Trophoblast cell (in vitro differentiated cells and primary cell): ENCODE measurements at regions not wholly inside any gene's neighbourhood (a gene's known extent, or its start where the extent isn't known, plus 50 kb on each side); places are given as distances from the start of the nearest gene placed in this dataset.

ENCODE experiments used
- DNase-seq, 2 donors: peaks; one replicate each; pipeline ENCODE4 v3.0.0-alpha.2; 2016
- H2AFZ ChIP-seq: 2 replicates; pipeline ENCODE4 v1.6.1; 2013; ENCODE audit warnings: low read length, moderate library complexity, mild to moderate bottlenecking; ENCODE audit not compliant: insufficient read depth, poor library complexity
- H2AK5ac ChIP-seq: 2 replicates; pipeline ENCODE4 v1.6.1; 2013; ENCODE audit warnings: mild to moderate bottlenecking, low read length
- H2BK120ac ChIP-seq: 2 replicates; pipeline ENCODE4 v1.6.1; 2013; ENCODE audit warnings: low read length, mild to moderate bottlenecking, moderate library complexity; ENCODE audit not compliant: insufficient read depth, poor library complexity
- H2BK12ac ChIP-seq: 2 replicates; pipeline ENCODE4 v1.6.1; 2013; ENCODE audit warnings: mild to moderate bottlenecking, low read length, moderate library complexity
- H2BK5ac ChIP-seq: 2 replicates; pipeline ENCODE4 v1.6.1; 2013; ENCODE audit warnings: low read length, low read depth, moderate library complexity, mild to moderate bottlenecking; ENCODE audit not compliant: poor library complexity
- H3K14ac ChIP-seq: 2 replicates; pipeline ENCODE4 v1.6.1; 2013; ENCODE audit warnings: mild to moderate bottlenecking, low read length
- H3K18ac ChIP-seq: 2 replicates; pipeline ENCODE4 v1.6.1; 2013; ENCODE audit warnings: mild to moderate bottlenecking, low read length
- H3K23ac ChIP-seq: 2 replicates; pipeline ENCODE4 v1.6.1; 2013; ENCODE audit warnings: low read length
- H3K27ac ChIP-seq: 2 replicates; pipeline ENCODE4 v1.5.1; 2013; ENCODE audit warnings: low read depth, mild to moderate bottlenecking, inconsistent platforms, low read length, moderate library complexity
- H3K27me3 ChIP-seq: 2 replicates; pipeline ENCODE4 v1.6.1; 2013; ENCODE audit warnings: inconsistent platforms, mild to moderate bottlenecking, low read length, moderate library complexity; ENCODE audit not compliant: insufficient read depth
- H3K36me3 ChIP-seq, 2 experiments: 1 replicate in 1 of 2; 2 replicates in 1 of 2; pipeline ENCODE4 v1.6.1; 2013; ENCODE audit warnings: low read length in 2 of 2, mild to moderate bottlenecking in 2 of 2, moderate library complexity in 1 of 2; ENCODE audit not compliant: insufficient read depth in 2 of 2, control insufficient read depth in 1 of 2
- H3K4ac ChIP-seq: 2 replicates; pipeline ENCODE4 v1.6.1; 2013; ENCODE audit warnings: low read depth, mild to moderate bottlenecking, low read length, moderate library complexity
- H3K4me1 ChIP-seq, 2 experiments: 1 replicate in 1 of 2; 2 replicates in 1 of 2; pipeline ENCODE4 v1.6.1; 2013; ENCODE audit warnings: low read length in 2 of 2, mild to moderate bottlenecking in 2 of 2, moderate library complexity in 1 of 2; ENCODE audit not compliant: insufficient read depth in 2 of 2, control insufficient read depth in 1 of 2
- H3K4me2 ChIP-seq: 2 replicates; pipeline ENCODE4 v1.6.1; 2013; ENCODE audit warnings: inconsistent platforms, mild to moderate bottlenecking, low read length, moderate library complexity
- H3K4me3 ChIP-seq: 2 replicates; pipeline ENCODE4 v1.5.1; 2013; ENCODE audit warnings: mild to moderate bottlenecking, low read depth, low read length, inconsistent platforms
- H3K79me1 ChIP-seq: one replicate; pipeline ENCODE4 v1.6.1; 2013; ENCODE audit warnings: low read length
- H3K79me2 ChIP-seq: 2 replicates; pipeline ENCODE4 v1.6.1; 2013; ENCODE audit warnings: low read length, mild to moderate bottlenecking; ENCODE audit not compliant: control insufficient read depth, insufficient read depth, poor library complexity
- H3K9ac ChIP-seq: 2 replicates; pipeline ENCODE4 v1.6.1; 2013; ENCODE audit warnings: mild to moderate bottlenecking, low read length
- H3K9me3 ChIP-seq: 2 replicates; pipeline ENCODE4 v1.6.1; 2013; ENCODE audit warnings: low read depth, mild to moderate bottlenecking, control low read depth, inconsistent platforms, low read length; ENCODE audit not compliant: insufficient read depth
- H4K12ac ChIP-seq: 2 replicates; pipeline ENCODE4 v1.6.1; 2013; ENCODE audit warnings: low read depth, mild to moderate bottlenecking, low read length, moderate library complexity
- H4K8ac ChIP-seq: 2 replicates; pipeline ENCODE4 v1.6.1; 2013; ENCODE audit warnings: low read depth, mild to moderate bottlenecking, low read length, moderate library complexity
- H4K91ac ChIP-seq: one replicate; pipeline ENCODE4 v1.6.1; 2013; ENCODE audit warnings: low read depth, mild to moderate bottlenecking, low read length, moderate library complexity
- WGBS: extraction: QIAGEN DNeasy Blood & Tissue Kit; methylation state at CpG from one replicate; pipeline ENCODE4 v1.1.7; 2013; ENCODE audit warnings: missing lambda C conversion rate; ENCODE audit not compliant: insufficient read length, insufficient coverage; ENCODE audit errors: extremely low coverage; 5-methylcytosine and 5-hydroxymethylcytosine counted together

DNA sequence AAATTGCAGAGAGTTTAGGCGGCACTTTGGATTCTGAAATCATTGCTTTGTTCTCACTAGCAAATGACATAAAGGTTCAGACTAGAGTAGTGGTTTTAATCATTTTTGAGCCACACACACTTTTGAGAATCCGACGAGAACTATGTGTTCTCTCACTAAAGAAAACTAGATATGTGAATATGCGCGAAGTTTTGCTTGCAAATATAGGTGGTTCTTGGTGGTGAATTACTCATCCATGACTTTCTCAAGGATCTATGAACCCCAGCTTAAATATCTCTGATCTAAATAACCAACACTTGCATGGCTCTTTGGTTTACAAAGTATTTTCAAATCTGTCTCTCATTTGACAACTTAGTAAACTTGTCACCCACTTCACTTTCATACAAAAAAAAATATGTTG lies 54.8 kb downstream of the NOG start:
- Histone ChIP-seq H3K36me3 (no peaks in the 10 kb centered on the region), H2AK5ac (no peak overlapping the region), H3K18ac (no peak overlapping the region), H3K4me2 (no peak overlapping the region), H3K9ac (no peak overlapping the region), H3K79me1 (no peaks in the 10 kb centered on the region), H4K12ac (no peak overlapping the region), H3K23ac (no peak overlapping the region), H2BK5ac (no peak overlapping the region), H2AFZ (no peak overlapping the region), H3K14ac (no peak overlapping the region), H3K4me3 (no peak overlapping the region), H3K79me2 (no peaks in the 10 kb centered on the region), H3K27me3 (no peaks in the 10 kb centered on the region), H4K8ac (no peak overlapping the region), H2BK120ac (no peak overlapping the region), H4K91ac (no peak overlapping the region), H3K9me3 (no peaks in the 10 kb centered on the region), H3K27ac (no peak overlapping the region), H3K4ac (no peak overlapping the region), H3K4me1 (no peaks in the 10 kb centered on the region), H2BK12ac (no peak overlapping the region)
- DNase-seq: no peak
- WGBS: no CpG with 5 or more reads among the region's 5 CpGs

GRCh38 chr17:56648806-56649205 lies 55.3 kb downstream of the NOG start:
- Histone ChIP-seq H4K8ac (no peak overlapping the region), H4K12ac (no peak overlapping the region), H2BK5ac (no peak overlapping the region), H3K4me1 (no peaks in the 10 kb centered on the region), H3K9me3 (no peaks in the 10 kb centered on the region), H2BK12ac (no peak overlapping the region), H3K4me3 (no peak overlapping the region), H2AK5ac (no peak overlapping the region), H2AFZ (no peak overlapping the region), H3K79me1 (no peaks in the 10 kb centered on the region), H3K36me3 (no peaks in the 10 kb centered on the region), H3K23ac (no peak overlapping the region), H4K91ac (no peak overlapping the region), H2BK120ac (no peak overlapping the region), H3K4me2 (no peak overlapping the region), H3K4ac (no peak overlapping the region), H3K9ac (no peak overlapping the region), H3K79me2 (no peaks in the 10 kb centered on the region), H3K14ac (no peak overlapping the region), H3K27me3 (no peaks in the 10 kb centered on the region), H3K27ac (no peak overlapping the region), H3K18ac (no peak overlapping the region)
- no peak for DNase-seq
- WGBS: no CpG with 5 or more reads among the region's 2 CpGs

DNA sequence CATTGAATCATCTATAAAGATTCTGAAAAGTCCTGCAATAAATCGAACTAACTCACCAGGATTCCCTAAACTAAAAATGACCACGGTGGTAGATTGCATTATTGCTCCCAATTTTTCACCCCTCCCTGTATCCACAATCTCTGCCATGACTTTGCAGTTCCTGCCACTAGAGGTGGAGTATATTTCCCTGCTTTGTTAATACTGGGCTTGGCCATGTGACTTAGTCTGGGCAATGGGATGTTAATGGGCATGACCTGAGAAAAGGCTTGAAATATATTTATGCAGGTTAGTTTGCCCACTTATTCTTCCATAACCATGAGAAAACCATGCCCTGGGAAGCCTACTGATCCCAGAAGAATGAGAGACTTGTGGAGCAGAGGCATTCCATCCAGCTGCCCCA lies 59.1 kb downstream of the NOG start:
- H2BK12ac ChIP-seq: no peak overlapping the region
- no peak overlapping the region for H2BK5ac ChIP-seq
- no CpG with 5 or more reads among the region's 2 CpGs for WGBS

GRCh38 chr17:56653877-56654276 lies 60.4 kb downstream of the NOG start:
- Histone ChIP-seq H2AFZ (no peak overlapping the region), H4K8ac (no peak overlapping the region), H3K27ac (no peak overlapping the region), H4K91ac (peak overlapping the region; percentile 16), H3K79me2 (no peaks in the 10 kb centered on the region), H2BK12ac (peak overlapping the region; percentile 68), H2AK5ac (no peak overlapping the region), H3K14ac (no peak overlapping the region), H3K9ac (no peak overlapping the region), H3K23ac (no peak overlapping the region), H3K4me3 (no peak overlapping the region), H3K4me1 (no peaks in the 10 kb centered on the region), H3K27me3 (no peaks in the 10 kb centered on the region), H3K9me3 (no peaks in the 10 kb centered on the region), H2BK120ac (no peak overlapping the region), H3K4me2 (no peak overlapping the region), H3K4ac (no peak overlapping the region), H2BK5ac (no peak overlapping the region), H3K79me1 (no peaks in the 10 kb centered on the region), H3K18ac (no peak overlapping the region), H4K12ac (no peak overlapping the region), H3K36me3 (no peaks in the 10 kb centered on the region)
- WGBS: no CpG with 5 or more reads among the region's 3 CpGs
- peak; percentile 70 to 87 for DNase-seq

More for the DNA sequence above, 59.1 kb downstream of the NOG start:
- Histone ChIP-seq H3K9me3 (no peaks in the 10 kb centered on the region), H3K27ac (no peak overlapping the region), H2AK5ac (no peak overlapping the region), H3K4ac (no peak overlapping the region), H3K36me3 (no peaks in the 10 kb centered on the region), H3K4me1 (no peaks in the 10 kb centered on the region), H3K4me3 (no peak overlapping the region), H3K18ac (no peak overlapping the region), H2BK120ac (no peak overlapping the region), H4K12ac (no peak overlapping the region), H3K23ac (no peak overlapping the region), H3K79me1 (no peaks in the 10 kb centered on the region), H4K91ac (no peak overlapping the region), H3K4me2 (no peak overlapping the region), H3K14ac (no peak overlapping the region), H3K79me2 (no peaks in the 10 kb centered on the region), H3K9ac (no peak overlapping the region), H4K8ac (no peak overlapping the region), H2AFZ (no peak overlapping the region), H3K27me3 (no peaks in the 10 kb centered on the region)
- DNase-seq: peak in 1 of 2 donors; percentile 49
